HG03025 (cell line): ENCODE measurements at regions not wholly inside any gene's neighbourhood (a gene's known extent, or its start where the extent isn't known, plus 50 kb on each side); places are given as distances from the start of the nearest gene placed in this dataset.
"Not testable (repeated sequence)": the region's sequence is repeated elsewhere in the genome, so short reads cannot be mapped to it uniquely, and the experiment has no call there.

Experiments used
- ATAC-seq: cut with Tn5 transposase; IDR thresholded peaks from one replicate; pipeline ENCODE4 v1.9.1; 2021; ENCODE audit warnings: mild to moderate bottlenecking, moderate library complexity; ENCODE audit not compliant: unreplicated experiment, low FRiP score

DNA sequence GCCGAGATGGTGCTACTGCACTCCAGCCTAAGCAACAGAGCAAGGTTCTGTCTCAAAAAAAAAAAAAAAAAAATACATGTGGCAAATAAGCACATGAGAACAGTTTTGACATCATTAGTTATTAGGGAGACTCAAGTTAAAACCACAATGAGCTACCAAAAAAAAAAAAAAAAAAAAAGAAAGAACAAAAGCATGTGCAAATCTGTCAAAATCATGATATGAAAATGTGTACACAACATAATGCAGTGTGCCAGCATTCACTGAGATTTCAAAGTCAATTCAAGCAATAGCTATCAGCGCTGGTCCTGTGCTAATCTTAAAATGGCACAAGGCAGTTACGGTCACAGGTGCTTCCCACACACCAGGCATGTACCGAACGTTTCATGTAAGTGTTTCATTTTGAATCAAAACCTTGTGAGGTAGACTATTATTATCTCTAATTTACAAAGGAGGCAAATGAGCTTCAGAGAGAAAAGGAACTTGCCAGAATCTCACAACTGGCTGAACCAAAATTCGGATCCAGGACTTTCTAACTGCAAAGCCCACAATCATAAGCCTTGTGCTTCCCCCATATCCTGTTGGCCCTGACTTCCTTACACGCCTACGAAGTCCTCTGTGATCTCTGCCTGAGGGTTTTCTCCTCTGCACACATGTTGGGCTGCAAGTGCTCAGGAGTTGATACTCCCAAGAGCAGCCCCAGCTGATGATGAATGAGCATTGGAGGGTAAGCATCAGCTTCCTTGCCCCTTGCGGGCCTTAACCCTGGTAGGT is 200.1 kb upstream of the PROK2 start:
- peak; percentile 87 for ATAC-seq

DNA sequence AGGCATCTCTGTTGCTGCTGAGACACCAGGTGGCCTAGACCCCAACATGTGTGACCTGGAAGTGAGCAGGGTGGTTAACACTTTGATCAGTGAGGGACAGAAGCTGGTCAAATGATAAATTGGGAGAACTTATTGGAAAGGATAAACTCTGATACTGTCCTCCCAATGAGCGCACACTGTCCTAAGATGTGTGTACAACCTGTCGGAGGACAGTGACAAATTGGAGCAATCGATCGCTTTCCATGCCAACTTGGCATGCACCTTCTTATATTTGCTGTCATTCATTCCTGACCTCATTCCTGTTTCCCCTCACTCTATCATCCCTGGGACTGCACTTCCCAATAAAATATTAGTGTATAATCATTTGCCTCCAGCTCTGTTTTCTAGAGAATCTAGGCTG is 198.7 kb upstream of the PROK2 start:
- no peak for ATAC-seq

DNA sequence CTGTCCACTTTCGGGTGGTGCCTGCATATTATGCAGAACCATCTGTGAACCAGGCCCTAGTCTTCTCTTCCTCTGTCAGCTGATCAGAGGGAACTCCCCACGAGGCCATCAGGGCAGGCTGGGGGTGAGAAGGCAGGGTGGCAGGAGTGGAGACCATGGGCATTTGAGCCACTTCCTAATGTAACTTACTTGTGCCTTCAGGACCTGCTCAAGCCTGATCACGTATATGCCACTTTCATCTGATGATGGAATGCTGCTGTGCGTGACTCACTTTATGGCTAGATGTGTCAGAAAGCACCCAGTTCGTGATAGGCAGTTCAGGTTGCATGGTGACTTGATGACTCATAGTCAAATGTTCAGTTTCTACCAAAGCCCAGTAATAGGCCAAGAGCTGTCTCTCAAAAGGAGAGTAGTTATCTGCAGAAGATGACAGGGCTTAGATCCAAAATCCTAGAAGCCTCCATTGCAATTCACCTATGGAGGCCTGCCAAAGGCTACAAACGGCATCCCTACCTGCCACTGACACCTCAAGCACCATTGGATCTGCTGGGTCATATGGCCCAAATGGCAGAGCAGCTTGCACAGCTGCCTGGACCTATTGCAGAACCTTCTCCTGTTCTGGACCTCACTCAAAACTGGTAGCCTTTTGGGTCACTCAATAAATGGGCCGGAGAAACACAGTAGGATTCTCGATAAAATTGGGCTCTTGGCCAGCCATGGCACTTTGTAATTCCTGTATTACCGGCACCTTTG is 197.7 kb upstream of the PROK2 start:
- ATAC-seq, result not testable (repeated sequence)

DNA sequence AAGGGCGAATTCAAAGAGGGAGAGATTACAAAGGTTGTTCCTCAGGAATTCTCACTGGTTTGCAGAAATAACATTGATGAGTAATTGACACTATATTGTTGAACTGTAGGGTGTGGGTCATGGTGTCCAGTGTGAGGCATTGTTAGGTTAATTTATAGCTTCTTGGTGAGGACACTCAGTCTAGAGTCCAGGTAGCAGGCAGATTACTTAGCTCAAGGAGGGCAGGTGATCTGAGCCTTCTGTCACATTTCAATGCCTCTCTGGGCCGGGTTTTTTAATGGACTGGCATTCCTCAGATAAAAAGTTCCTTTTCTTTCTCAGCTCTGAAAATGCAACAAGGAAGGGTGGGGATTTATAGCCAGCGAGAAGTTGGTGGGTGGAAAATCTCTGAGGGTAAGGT is 194.2 kb upstream of the PROK2 start:
- ATAC-seq, result no peak

DNA sequence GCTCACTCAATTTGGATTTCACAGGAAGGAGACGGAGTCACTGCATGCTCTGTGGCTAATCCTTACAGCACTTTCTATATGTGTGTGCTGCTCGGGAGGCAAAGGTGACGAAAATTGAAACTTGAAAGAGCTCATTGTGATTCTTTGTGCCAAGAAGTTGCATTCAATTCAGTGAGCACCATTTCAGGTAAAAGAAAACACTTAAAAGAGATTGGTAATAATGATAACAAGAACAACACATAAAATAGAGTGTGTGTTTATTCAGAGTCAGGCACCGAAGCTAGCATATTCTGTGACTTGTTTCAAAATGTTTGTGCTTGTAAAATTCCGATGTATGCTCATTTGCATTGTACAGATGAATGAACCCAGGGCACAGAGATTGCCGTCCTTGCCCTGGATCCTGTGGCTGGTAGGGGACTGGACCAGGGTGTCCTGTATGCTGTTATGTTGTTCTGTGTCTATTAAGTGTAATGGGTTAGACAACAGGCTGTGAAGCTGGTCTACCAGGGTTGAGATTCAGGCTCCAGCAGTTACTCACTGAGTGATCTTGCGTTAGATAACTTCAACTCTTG is 193.3 kb upstream of the PROK2 start:
- peak; percentile 87 for ATAC-seq

DNA sequence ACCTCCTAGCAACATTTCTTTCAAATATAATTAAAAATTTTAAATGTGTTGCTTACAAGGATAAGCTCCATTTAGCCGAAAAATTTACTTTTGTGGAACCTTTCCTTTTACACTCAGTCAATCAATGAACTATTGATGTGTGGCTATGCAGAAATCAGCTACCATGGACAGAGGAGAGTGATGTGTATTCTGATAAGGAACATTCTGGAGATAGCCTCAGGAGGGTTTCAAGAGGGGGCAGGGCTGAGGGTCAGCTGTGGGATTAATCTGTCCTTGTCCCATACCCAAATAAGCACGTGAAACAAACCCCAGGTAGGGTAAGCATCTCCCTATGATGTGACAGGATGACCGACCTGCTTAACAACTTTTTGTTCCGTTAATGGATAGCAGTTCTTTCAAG is 192.6 kb upstream of the PROK2 start:
- ATAC-seq, result no peak

DNA sequence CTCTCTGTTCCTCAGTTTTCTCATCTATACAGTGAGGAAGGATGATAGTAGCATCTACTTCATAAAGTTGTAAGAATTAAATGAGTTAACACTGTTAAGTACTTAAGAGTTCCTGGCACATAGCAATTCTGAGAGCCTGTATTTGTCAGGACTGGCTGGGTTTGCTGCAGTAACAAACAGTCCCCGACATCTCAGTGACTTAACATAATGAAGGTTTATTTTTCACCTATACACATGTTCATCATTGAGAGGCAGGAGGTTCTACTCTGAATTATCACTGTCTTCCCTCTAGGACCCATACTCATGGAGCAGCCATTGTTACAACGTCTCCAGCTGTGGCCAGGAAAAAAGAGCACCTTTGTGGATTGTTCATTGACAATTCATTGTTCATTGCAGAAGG is 190.6 kb upstream of the PROK2 start:
- ATAC-seq, result no peak

DNA sequence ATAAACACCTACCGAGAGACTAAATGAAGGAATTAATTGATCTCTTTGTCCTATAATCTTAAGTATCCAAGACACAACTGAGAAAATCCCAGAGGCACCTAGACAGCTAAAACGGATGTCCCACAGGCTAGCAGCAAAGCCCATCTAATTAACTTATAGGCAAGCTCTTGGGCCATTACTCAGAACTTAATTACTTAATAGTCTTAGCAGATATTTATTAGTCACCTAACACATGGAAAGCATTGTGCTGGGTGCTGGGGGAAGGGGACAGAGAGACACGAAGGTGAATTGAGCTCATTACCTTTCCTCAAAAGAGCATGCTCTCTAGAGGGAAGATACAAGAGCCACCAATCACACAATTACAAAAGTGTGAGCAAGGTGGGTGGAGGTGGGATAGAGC is 189.8 kb upstream of the PROK2 start:
- no peak for ATAC-seq

DNA sequence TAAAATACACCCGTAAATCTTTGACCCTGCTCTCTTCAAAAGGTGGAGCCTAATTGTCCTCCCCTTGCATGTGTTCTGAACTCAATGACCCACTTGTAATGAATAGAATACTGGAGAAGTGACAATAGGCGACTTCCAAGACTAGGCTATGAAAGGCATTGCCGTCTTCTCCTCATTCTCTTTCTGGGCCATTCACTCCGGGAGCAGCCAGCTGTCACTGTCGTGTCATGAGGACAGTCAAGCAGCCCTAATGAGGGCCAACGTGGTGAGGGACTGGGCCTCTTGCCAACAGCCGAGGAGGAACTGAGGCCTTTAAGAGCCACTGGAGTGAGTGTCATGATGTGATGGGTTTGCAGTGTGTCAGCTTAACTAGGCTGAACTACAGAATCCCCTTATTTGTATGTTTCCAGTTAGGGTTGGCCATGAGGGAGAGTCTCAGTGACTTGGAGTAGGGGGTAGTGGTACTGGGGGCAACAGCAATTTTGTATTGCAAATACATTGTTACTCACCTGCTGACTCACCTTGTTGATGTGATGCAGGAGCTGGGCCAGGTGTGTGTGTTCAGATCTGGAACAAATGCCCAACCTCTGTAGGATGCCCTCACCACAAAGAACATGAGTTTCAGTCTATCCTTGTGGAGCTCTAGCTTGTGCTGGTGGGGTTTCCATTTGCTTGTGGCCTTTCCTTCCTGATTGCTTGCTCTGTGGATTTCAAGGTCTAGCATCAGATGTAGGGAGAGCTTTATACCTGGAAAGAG is 188.5 kb upstream of the PROK2 start:
- ATAC-seq, result no peak

DNA sequence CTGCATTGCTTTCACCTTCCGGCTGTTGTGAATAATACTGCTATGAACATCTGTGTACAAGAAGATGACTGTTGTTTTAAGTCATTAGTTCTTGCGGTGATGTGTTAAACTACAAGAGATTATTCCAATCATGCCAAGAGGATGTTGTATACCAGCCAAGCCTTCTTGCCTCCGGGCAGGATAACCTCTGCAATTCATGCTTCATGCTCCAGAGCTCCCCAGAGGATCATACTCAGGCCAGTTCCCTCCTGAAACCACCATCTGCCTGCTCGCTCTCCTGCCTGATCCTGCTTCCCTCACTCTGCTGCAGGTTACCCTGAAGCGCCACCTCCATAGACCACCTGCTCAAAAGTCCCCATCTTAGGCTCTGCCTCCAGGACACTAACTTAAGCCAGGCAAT is 187.1 kb upstream of the PROK2 start:
- no peak for ATAC-seq

DNA sequence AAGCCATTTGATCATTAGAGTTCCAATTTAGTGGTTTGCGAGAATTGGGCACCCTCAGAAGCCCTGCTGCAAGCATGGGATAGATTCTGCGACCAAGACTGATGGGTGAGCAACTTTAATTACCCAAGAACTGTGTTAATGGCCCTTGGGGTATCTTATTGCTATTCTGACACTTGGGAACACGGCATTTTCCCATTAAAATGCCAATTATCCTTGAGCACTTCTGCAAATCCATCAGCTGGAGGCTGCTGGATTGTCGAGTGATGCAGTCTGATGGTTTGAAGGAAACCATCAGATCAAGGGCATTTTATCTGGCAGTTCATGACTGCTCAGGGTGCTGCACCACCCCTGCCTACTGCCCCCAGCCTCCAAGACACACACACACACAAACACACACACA is 183.6 kb upstream of the PROK2 start:
- no peak for ATAC-seq

DNA sequence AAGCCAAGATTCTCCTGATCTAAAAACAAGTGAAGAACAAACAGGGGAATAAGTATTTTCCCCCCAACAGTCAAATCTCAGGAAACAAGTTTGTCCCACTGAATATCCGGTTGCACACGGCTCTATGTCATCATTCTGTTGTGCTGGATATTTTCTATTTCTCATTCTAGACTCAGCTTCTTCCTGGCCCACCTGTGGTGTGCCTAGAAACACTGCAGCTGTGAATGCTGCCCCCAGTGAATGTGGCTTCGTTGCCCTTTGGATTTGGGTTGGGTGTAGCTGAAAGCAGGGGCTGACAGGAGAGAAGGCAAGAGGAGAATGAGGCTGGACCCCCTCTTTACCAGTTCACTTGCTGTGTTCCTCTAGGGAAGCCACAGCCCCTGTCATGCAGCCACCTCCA is 181.2 kb upstream of the PROK2 start:
- no peak for ATAC-seq

DNA sequence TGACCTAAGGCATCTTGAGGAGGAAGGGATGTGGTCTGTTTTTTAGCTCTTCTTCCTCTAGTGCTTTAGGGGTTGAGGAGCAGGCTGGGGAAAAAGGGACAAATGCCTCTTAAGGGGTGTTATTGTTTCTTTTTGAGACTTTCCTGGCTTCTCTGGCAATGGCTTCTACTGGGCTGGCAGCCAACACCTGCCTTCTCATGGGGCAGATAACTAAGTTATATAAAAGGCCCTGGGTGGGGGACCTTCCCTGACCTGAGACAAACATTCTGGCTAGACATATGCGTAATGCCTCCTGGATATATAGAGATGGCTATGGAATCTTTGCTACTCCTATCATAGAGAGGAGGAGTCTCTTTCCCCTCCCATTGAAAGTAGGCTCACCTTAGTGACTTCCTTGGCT is 179.2 kb upstream of the PROK2 start:
- no peak for ATAC-seq

DNA sequence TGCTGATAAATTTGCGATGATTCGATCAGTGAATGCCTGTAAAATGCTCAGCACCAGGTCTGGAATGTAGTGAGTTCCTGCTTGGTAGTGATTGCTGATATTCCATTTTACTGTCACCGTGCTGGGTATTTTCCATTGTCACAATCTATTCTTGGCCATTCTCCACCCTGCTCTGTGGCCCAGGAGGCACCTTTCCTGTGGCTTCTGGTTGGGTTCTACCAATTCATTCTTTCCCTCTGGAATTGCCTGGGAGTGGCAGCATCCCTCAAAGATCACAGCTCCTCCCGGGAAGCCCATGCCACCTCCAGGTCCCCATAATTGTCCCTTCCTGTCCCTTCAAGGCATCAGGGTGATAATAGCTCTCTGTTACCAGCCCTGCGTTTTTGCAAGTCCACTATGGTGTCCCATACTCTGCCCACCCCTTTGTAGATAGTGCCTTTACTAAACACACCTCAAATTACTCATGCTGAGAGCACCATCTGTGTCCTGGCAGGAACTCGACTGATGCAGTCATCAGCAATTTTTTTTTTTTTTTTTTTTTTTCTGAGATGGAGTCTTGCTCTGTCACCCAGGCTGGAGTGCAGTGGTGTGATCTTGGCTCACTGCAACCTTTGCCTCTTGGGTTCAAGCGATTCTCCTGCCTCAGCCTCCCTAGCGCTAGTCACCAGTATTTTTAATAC is 177.8 kb upstream of the PROK2 start:
- no peak for ATAC-seq

DNA sequence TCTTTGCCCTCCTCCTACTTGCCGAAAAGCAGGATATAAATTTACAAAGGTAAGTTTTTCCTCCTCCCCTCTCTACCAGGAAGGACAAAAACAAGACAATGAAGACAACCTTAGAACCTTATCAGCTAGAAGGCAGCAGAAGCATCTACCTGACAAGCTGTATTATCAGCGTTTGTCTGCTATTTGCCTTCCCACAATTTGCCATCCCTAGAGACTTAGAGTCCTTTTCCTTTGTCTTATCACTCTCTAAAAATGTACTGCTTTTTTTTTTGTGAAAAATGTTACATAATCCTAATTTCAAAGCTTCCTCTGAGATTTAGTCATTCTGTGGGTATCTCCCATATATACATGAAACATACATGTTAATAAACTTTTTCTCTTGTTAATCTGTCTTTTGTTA is 176.9 kb upstream of the PROK2 start:
- no peak for ATAC-seq

DNA sequence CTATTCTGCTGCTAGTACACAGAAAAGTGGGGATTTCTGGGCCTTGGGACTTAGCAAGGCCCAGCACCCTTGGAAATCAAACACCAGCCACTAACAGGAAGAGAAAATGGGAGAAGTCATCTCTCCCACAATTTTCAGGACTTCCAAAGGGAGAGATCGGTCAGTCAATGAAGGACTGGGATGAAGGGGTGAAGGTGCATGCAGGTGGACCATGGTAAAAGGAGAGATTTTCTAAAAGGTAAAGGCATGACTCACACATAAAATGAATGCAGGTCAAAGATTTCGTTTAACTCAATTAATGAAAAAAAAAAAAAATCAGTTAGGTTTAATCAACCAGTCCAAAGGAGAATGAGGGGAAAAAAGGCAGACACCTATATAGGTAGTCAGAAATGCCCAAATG is 176.4 kb upstream of the PROK2 start:
- no peak for ATAC-seq

DNA sequence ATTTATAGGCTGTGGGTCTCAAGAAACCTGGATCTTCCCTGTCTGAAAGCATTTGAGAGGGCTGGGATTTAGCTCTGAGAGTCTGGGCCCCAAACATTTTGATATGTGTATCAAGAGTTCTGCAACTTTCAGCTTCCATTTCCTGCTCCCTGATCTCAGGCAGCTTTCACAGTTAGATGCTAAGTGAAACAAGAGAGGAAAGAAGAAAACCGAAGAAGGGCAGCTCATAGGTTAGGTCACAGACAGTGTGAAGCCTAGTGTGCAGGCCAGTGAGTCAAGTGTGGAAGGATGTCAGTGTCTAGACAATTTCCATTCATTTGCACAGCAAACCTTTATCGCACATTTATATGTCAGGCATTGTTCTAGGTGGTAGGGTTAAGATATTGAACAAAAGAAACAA is 173.6 kb upstream of the PROK2 start:
- ATAC-seq, result no peak

DNA sequence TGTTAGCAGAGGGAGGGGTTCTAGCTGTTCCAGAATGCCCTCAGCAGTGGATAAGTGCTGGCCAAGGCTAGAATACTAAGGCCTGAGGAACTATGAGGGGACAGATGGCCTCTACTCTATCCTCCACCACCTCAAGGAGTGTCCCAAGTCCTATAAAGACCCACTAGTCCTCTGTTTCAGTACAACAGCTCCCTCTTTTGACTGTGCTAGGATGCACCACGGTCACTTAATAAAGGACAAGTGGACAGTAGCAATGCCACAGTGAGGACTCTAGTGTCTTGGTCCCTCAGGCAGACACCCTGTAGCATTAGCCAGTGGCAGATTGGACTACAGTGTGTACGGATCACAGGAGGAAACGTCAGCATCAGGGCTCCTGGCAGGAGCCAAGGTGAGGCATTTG is 171.8 kb upstream of the PROK2 start:
- no peak for ATAC-seq

DNA sequence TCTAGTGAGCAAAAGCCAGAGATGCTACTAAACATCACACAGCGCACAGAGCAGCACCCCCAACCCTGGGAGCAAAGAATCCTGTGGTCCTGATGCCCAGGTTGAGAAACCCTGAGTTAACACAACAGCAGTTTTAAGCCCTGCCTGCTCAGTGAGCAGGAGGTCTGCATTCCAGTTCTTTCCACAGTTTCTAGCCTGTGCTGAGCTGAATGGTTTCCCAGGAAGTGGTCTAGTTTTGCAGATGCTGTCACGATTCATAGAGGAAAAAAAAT is 171.1 kb upstream of the PROK2 start:
- ATAC-seq, result no peak

DNA sequence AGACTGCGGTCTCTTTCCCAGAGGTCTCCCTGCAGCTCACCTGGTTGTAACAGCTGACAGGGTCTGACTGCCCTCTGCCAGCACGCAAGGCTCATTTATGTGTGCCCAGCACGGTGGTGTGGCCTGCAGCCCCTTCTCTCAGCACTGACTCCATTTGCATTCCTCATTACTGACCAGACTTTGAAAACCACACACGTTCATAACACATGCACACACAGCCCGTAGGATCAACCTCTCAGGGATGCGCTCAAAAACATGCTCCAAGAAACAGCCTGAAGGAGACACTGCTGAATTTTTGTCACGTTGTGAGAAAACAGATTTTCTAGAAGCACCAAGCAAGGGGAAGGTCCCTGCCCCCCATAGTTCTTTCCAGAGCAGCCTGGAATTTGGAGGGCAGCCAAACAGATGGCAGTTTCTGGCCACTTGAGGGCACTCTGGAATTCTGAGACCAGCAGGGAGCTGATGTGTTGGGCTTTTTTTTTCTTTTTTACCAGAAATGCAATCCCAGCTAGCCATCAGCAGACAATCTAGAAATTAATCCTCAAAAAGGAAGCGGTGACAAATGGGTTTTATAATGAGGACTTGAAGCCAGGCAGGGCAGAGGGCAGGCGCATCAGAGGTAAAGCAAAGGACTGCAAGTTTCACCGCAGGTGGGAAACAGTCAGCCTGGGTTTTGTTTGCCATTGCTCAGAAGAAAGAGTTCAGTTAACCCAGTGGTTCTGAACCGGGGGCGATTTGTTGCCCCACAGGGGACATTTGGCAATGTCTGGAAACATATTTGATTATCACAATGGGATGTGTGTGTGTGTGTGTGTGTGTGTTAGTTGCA is 170.5 kb upstream of the PROK2 start:
- no peak for ATAC-seq
